Suprapubic skin (tissue), 4 donors: ENCODE measurements at regions not wholly inside any gene's neighbourhood (a gene's known extent, or its start where the extent isn't known, plus 50 kb on each side); places are given as distances from the start of the nearest gene placed in this dataset.
"Not testable (repeated sequence)": the region's sequence is repeated elsewhere in the genome, so short reads cannot be mapped to it uniquely, and the experiment has no call there.

Experiments
- DNase-seq, 2 donors: peaks; one replicate each; pipeline ENCODE4 v3.0.0-alpha.2; 2019; ENCODE audit warnings: low spot score in 2 of 2
- H3K27ac ChIP-seq: fragments of 200-600 bp; sonication (generic); one replicate; pipeline ENCODE4 v1.5.1; 2019
- H3K27me3 ChIP-seq: fragments of 200-600 bp; sonication (generic); one replicate; pipeline ENCODE4 v1.5.1; 2019
- H3K36me3 ChIP-seq: fragments of 200-600 bp; sonication (generic); one replicate; pipeline ENCODE4 v1.5.1; 2019
- H3K4me1 ChIP-seq: fragments of 200-600 bp; sonication (generic); one replicate; pipeline ENCODE4 v1.5.1; 2019
- H3K4me3 ChIP-seq: fragments of 200-600 bp; sonication (generic); one replicate; pipeline ENCODE4 v1.5.1; 2019; ENCODE audit warnings: mild to moderate bottlenecking
- H3K9me3 ChIP-seq: fragments of 200-600 bp; sonication (generic); one replicate; pipeline ENCODE4 v1.5.1; 2019
- EP300 ChIP-seq: sonication (generic); formaldehyde crosslinking; IDR thresholded peaks from one replicate; pipeline ENCODE4 v1.6.1; 2017; ENCODE audit warnings: antibody characterized with exemption
- POLR2A ChIP-seq, 2 donors: fragments of 450-650 bp; IDR thresholded peaks; one replicate each; pipeline ENCODE4 v1.6.1; 2017; ENCODE audit warnings: antibody characterized with exemption in 2 of 2, mild to moderate bottlenecking in 2 of 2, moderate library complexity in 2 of 2
- POLR2AphosphoS5 ChIP-seq, 3 donors: sonication (generic); formaldehyde crosslinking; IDR thresholded peaks; one replicate each; pipeline ENCODE4 v1.6.1; 2017; ENCODE audit warnings: antibody characterized with exemption in 3 of 3
- WGBS: methylation state at CpG from one replicate; pipeline ENCODE4 v1.1.5; 2018; 5-methylcytosine and 5-hydroxymethylcytosine counted together
- TF ChIP-seq, protein P1 (sequence below), 2 donors: fragments of 200-600 bp in 1 of 2; fragments of 450-650 bp in 1 of 2; sonication (generic) in 1 of 2; IDR thresholded peaks; one replicate each; pipeline ENCODE4 v1.5.1; 2016 to 2019; ENCODE audit warnings: antibody characterized with exemption in 2 of 2, mild to moderate bottlenecking in 1 of 2, moderate library complexity in 1 of 2

DNA sequence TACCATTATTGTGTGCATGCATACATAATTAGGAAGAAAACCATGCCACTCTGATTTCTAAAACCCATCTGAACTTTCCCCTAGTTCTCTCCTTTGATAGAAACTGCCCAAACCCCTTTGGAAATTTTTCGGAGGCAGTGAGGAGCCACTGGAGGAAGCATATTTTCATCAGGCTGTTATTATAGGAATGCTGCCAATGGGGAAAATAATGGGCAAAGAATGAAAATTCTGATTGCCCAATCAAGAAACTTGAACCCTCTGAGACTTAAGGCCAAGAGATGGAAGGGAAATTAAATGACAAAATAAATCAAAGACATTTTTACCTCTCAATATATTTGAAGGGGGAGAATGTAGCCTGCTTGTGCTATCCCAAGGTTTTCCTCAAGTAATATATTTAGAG, 376.0 kb upstream of the PDZRN3 start:
- Histone ChIP-seq H3K36me3 (no peaks in the 10 kb centered on the region), H3K4me3 (no peak overlapping the region), H3K4me1 (no peaks in the 10 kb centered on the region), H3K27me3 (no peaks in the 10 kb centered on the region), H3K27ac (no peak overlapping the region), H3K9me3 (no peaks in the 10 kb centered on the region)
- 42% methylated on average over 1 of the region's 1 CpG for WGBS
- TF ChIP-seq, protein P1, sequence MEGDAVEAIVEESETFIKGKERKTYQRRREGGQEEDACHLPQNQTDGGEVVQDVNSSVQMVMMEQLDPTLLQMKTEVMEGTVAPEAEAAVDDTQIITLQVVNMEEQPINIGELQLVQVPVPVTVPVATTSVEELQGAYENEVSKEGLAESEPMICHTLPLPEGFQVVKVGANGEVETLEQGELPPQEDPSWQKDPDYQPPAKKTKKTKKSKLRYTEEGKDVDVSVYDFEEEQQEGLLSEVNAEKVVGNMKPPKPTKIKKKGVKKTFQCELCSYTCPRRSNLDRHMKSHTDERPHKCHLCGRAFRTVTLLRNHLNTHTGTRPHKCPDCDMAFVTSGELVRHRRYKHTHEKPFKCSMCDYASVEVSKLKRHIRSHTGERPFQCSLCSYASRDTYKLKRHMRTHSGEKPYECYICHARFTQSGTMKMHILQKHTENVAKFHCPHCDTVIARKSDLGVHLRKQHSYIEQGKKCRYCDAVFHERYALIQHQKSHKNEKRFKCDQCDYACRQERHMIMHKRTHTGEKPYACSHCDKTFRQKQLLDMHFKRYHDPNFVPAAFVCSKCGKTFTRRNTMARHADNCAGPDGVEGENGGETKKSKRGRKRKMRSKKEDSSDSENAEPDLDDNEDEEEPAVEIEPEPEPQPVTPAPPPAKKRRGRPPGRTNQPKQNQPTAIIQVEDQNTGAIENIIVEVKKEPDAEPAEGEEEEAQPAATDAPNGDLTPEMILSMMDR (IDR thresholded peaks at IDR 0.05): no peak
- no peak for TF ChIP-seq POLR2AphosphoS5 (IDR thresholded peaks at IDR 0.05)
- TF ChIP-seq EP300: no peak
- no peak for TF ChIP-seq POLR2A (IDR thresholded peaks at IDR 0.05)
- no peak for DNase-seq

DNA sequence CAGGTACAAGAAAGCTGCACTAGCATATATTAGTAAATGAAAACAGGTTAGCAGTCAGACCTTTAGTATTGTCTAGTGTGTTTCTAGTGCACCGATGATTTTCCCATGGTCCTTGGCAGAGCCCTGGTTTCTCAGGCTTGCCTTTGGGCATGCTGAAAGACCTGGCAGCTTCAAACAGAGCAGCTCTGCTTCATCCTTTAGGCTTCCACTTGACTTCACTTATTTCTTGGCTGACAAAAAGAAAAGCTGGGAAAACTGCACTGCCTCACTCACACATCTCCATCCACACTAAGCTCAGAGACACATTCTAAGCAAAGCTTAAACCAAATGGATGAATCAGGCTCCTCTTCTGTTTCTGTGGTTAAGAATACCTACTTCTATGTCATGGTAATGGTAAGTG, 374.8 kb upstream of the PDZRN3 start:
- Histone ChIP-seq H3K4me3 (no peak overlapping the region), H3K27me3 (no peaks in the 10 kb centered on the region), H3K9me3 (no peaks in the 10 kb centered on the region), H3K27ac (no peak overlapping the region), H3K4me1 (no peaks in the 10 kb centered on the region), H3K36me3 (no peaks in the 10 kb centered on the region)
- no peak for TF ChIP-seq EP300
- no peak for TF ChIP-seq POLR2A (IDR thresholded peaks at IDR 0.05)
- no peak for TF ChIP-seq POLR2AphosphoS5 (IDR thresholded peaks at IDR 0.05)
- TF ChIP-seq, protein P1 (IDR thresholded peaks at IDR 0.05): no peak
- 85% methylated on average over 1 of the region's 1 CpG for WGBS
- no peak for DNase-seq

DNA sequence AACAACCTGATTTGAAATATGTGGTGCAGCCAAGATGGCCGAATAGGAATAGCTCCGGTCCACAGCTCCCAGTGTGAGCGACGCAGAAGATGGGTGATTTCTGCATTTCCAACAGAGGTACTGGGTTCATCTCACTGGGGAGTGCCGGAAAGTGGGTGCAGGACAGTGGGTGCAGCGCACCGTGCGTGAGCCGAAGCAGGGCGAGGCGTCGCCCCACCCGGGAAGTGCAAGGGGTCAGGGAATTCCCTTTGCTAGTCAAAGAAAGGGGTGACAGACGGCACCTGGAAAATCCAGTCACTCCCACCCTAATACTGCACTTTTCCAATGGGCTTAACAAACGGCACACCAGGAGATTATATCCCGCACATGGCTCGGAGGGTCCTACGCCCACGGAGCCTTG, 365.9 kb upstream of the PDZRN3 start:
- not testable (repeated sequence) for H3K4me1 ChIP-seq, DNase-seq, H3K9me3 ChIP-seq, H3K4me3 ChIP-seq, H3K27me3 ChIP-seq, H3K27ac ChIP-seq, H3K36me3 ChIP-seq
- WGBS: 96% methylated on average over 18 of the region's 19 CpGs

DNA sequence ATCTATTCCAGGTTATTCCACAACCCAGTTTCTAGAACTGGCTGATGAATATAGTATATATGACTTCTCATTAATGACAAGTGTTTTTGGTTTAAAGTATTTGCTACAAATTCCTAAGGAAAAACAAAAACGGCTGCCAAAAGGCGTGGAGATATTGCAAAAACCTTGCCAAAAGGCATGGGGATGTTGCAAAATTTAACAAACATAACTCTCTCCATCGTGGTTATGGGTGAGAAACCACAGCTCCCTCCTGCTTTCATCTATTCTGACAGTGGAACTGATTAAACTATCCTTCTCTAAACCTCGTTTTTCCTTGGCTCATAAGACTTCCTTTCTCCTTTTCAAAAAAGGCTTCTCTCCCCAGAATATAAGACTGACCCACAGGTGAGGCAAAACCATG, 342.0 kb upstream of the PDZRN3 start:
- H3K4me1 ChIP-seq: no peaks in the 10 kb centered on the region
- H3K9me3 ChIP-seq: no peaks in the 10 kb centered on the region
- H3K4me3 ChIP-seq: no peak overlapping the region
- TF ChIP-seq EP300: no peak
- no peaks in the 10 kb centered on the region for H3K36me3 ChIP-seq
- no peak overlapping the region for H3K27ac ChIP-seq
- WGBS: 18% methylated on average over 4 of the region's 4 CpGs
- no peaks in the 10 kb centered on the region for H3K27me3 ChIP-seq
- no peak for DNase-seq

DNA sequence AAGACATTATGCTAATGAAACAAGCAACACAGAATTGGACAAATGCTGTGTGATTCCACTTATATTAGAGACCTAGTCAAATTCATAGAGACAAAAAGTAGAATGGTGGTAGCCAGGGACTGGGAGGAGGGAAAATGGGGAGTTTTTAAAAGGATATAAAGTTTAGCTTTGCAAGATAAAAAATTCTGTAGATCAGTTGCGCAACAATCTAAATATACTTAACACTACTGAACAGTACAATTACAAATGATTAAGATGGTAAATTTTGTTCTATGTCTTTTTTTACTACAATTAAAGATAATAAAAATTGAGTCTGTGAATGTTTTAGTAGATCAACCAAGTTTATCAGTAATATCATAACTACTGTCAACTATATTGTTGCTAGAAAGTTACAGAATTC, 340.1 kb upstream of the PDZRN3 start:
- Histone ChIP-seq H3K4me3 (no peak overlapping the region), H3K36me3 (no peaks in the 10 kb centered on the region), H3K4me1 (no peaks in the 10 kb centered on the region), H3K27ac (no peak overlapping the region), H3K27me3 (no peaks in the 10 kb centered on the region), H3K9me3 (no peaks in the 10 kb centered on the region)
- no peak for DNase-seq
- TF ChIP-seq EP300 (no peak), POLR2AphosphoS5 (IDR thresholded peaks at IDR 0.05) (no peak), POLR2A (IDR thresholded peaks at IDR 0.05) (no peak)
- TF ChIP-seq, protein P1 (IDR thresholded peaks at IDR 0.05): no peak
- WGBS: 95% methylated on average over 1 of the region's 1 CpG

DNA sequence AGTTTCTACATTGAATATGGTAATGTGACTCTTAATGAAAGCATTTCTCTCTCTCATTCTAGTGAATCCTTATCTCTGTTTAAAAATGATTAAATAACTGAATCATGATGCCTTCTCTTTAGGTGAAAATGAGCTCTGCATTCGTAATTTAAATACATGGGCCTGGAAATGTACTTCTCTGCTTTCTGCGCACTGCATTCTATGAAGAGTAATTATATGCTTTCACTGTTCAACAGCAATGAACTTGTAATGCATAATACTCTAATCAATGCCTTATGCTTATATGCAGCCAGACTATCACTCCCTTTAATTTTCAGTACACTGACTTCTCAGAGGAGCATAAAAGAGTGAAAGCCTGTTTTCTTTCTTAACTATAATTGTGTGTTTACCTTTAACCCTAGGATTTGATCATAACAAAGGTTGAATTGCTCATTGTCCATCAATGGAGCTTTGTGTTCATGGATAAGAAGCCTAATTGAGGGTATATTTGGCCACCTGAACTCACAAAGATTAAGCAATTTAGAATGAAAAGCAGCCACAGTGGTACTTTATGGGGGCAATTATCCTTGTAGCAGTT, 330.8 kb upstream of the PDZRN3 start:
- no peak for DNase-seq
- no peak overlapping the region for H3K27ac ChIP-seq
- H3K9me3 ChIP-seq: peaks cover 5% of the 10 kb centered on the region
- H3K4me1 ChIP-seq: no peaks in the 10 kb centered on the region
- no peaks in the 10 kb centered on the region for H3K36me3 ChIP-seq
- H3K27me3 ChIP-seq: no peaks in the 10 kb centered on the region
- no peak for TF ChIP-seq POLR2AphosphoS5 (IDR thresholded peaks at IDR 0.05)
- no peak for TF ChIP-seq POLR2A (IDR thresholded peaks at IDR 0.05)
- TF ChIP-seq EP300: no peak
- TF ChIP-seq, protein P1 (IDR thresholded peaks at IDR 0.05): no peak
- WGBS: 85% methylated on average over 2 of the region's 2 CpGs
- H3K4me3 ChIP-seq: no peak overlapping the region
